WTC11 (cell line): ENCODE measurements at regions not wholly inside any gene's neighbourhood (a gene's known extent, or its start where the extent isn't known, plus 50 kb on each side); places are given as distances from the start of the nearest gene placed in this dataset.

Experiments
- ATAC-seq: fragments of 200-7000 bp; cut with Tn5 transposase; 2 replicates; pipeline ENCODE4 v1.10.0; 2021; ENCODE audit warnings: mild to moderate bottlenecking, moderate library complexity
- CTCF ChIA-PET: fragments of 300-600 bp; sonication (Branson Sonifier 250); formaldehyde crosslinking; loops from one replicate; lab custom pipeline; 2021; ENCODE audit warnings: antibody characterized with exemption; lab: Charles Lee
- POLR2A ChIA-PET: fragments of 350-600 bp; sonication (Branson Sonifier 250); formaldehyde crosslinking; loops from one replicate; lab custom pipeline; 2021; ENCODE audit warnings: antibody characterized with exemption; lab: Charles Lee
- DNase-seq: peaks from one replicate; pipeline ENCODE4 v3.0.0; 2021; ENCODE audit warnings: low spot score
- H3K27ac Mint-ChIP-seq: 2 replicates; pipeline ENCODE4 v1.8.0; 2021; ENCODE audit warnings: mixed read lengths
- H3K27me3 Mint-ChIP-seq: 2 replicates; pipeline ENCODE4 v1.8.0; 2021; ENCODE audit warnings: low read depth, mild to moderate bottlenecking, moderate library complexity, mixed read lengths
- H3K36me3 Mint-ChIP-seq: 2 replicates; pipeline ENCODE4 v1.8.0; 2021; ENCODE audit warnings: mixed read lengths
- H3K4me1 Mint-ChIP-seq: 2 replicates; pipeline ENCODE4 v1.8.0; 2022; ENCODE audit warnings: mixed read lengths
- H3K4me3 Mint-ChIP-seq: 2 replicates; pipeline ENCODE4 v1.8.0; 2021; ENCODE audit warnings: mild to moderate bottlenecking, moderate library complexity, mixed read lengths
- H3K9me3 Mint-ChIP-seq: 2 replicates; pipeline ENCODE4 v1.8.0; 2021; ENCODE audit warnings: mixed read lengths
- GABPB1 ChIP-seq: sonication (generic); formaldehyde crosslinking; IDR thresholded peaks from 2 replicates; pipeline ENCODE4 v1.8.1; 2023; ENCODE audit warnings: mild to moderate bottlenecking, missing genetic modification reagents
- GTF2I ChIP-seq: fragments of 250-450 bp; sonication (Bioruptor Pico); conservative IDR thresholded peaks from 2 replicates; pipeline ENCODE4 v1.4.0; 2021; ENCODE audit warnings: mild to moderate bottlenecking
- JAZF1 ChIP-seq: fragments of 250-450 bp; sonication (Bioruptor Pico); IDR thresholded peaks from 2 replicates; pipeline ENCODE4 v1.9.0; 2021; ENCODE audit warnings: moderate library complexity, mild to moderate bottlenecking, inconsistent platforms
- KAT7 ChIP-seq: sonication (generic); formaldehyde crosslinking; IDR thresholded peaks from 2 replicates; pipeline ENCODE4 v1.8.1; 2023; ENCODE audit warnings: missing genetic modification reagents, mild to moderate bottlenecking, borderline replicate concordance
- NFATC4 ChIP-seq: fragments of 250-450 bp; sonication (Bioruptor Pico); IDR thresholded peaks from 2 replicates; pipeline ENCODE4 v1.9.0; 2021; ENCODE audit warnings: mild to moderate bottlenecking
- NR1H2 ChIP-seq: sonication (generic); formaldehyde crosslinking; IDR thresholded peaks from 2 replicates; pipeline ENCODE4 v1.9.0; 2021; ENCODE audit warnings: mild to moderate bottlenecking, moderate library complexity, missing genetic modification reagents
- RELA ChIP-seq: sonication (generic); formaldehyde crosslinking; IDR thresholded peaks from 2 replicates; pipeline ENCODE4 v1.8.1; 2022; ENCODE audit warnings: missing genetic modification reagents, mild to moderate bottlenecking, borderline replicate concordance
- RORB ChIP-seq: fragments of 250-450 bp; sonication (Bioruptor Pico); IDR thresholded peaks from 2 replicates; pipeline ENCODE4 v1.9.0; 2021; ENCODE audit warnings: mild to moderate bottlenecking
- SMAD4 ChIP-seq: sonication (generic); formaldehyde crosslinking; IDR thresholded peaks from 2 replicates; pipeline ENCODE4 v1.8.0; 2022; ENCODE audit warnings: mild to moderate bottlenecking, missing genetic modification reagents
- TEAD4 ChIP-seq: sonication (generic); formaldehyde crosslinking; IDR thresholded peaks from 2 replicates; pipeline ENCODE4 v1.8.0; 2022; ENCODE audit warnings: mild to moderate bottlenecking, missing genetic modification reagents
- TP53 ChIP-seq: sonication (generic); formaldehyde crosslinking; IDR thresholded peaks from 2 replicates; pipeline ENCODE4 v1.8.1; 2023; ENCODE audit warnings: mild to moderate bottlenecking, missing genetic modification reagents
- ZNF138 ChIP-seq: sonication (generic); formaldehyde crosslinking; conservative IDR thresholded peaks from 2 replicates; pipeline ENCODE4 v1.8.1; 2022; ENCODE audit warnings: mild to moderate bottlenecking, moderate library complexity, missing genetic modification reagents
- ZNF219 ChIP-seq: sonication (generic); formaldehyde crosslinking; IDR thresholded peaks from 2 replicates; pipeline ENCODE4 v1.8.0; 2023; ENCODE audit warnings: missing genetic modification reagents, mild to moderate bottlenecking, borderline replicate concordance
- ZNF671 ChIP-seq: fragments of 250-450 bp; sonication (Bioruptor Pico); IDR thresholded peaks from 2 replicates; pipeline ENCODE4 v1.8.0; 2021; ENCODE audit warnings: mild to moderate bottlenecking
- TF ChIP-seq, protein P1 (sequence below): sonication (generic); formaldehyde crosslinking; IDR thresholded peaks from 2 replicates; pipeline ENCODE4 v1.8.1; 2022; ENCODE audit warnings: mild to moderate bottlenecking, missing genetic modification reagents, moderate library complexity, borderline replicate concordance
- TF ChIP-seq, protein P2 (sequence below): fragments of 250-450 bp; sonication (Bioruptor Pico); IDR thresholded peaks from 2 replicates; pipeline ENCODE4 v1.9.0; 2021; ENCODE audit warnings: mild to moderate bottlenecking
- TF ChIP-seq, protein P3 (sequence below): sonication (generic); formaldehyde crosslinking; IDR thresholded peaks from 2 replicates; pipeline ENCODE4 v1.8.1; 2022; ENCODE audit warnings: low read depth, missing genetic modification reagents, borderline replicate concordance
- TF ChIP-seq, protein P4 (sequence below): sonication (generic); formaldehyde crosslinking; IDR thresholded peaks from 2 replicates; pipeline ENCODE4 v1.8.1; 2023; ENCODE audit warnings: mild to moderate bottlenecking, missing genetic modification reagents
- TF ChIP-seq, protein P5 (sequence below): sonication (generic); formaldehyde crosslinking; IDR thresholded peaks from 2 replicates; pipeline ENCODE4 v1.8.1; 2022; ENCODE audit warnings: missing genetic modification reagents, borderline replicate concordance
- TF ChIP-seq, protein P6 (sequence below): sonication (generic); formaldehyde crosslinking; conservative IDR thresholded peaks from 2 replicates; pipeline ENCODE4 v1.8.1; 2023; ENCODE audit warnings: mild to moderate bottlenecking, low read depth, missing genetic modification reagents, moderate library complexity
- TF ChIP-seq, protein P7 (sequence below): sonication (generic); formaldehyde crosslinking; conservative IDR thresholded peaks from 2 replicates; pipeline ENCODE4 v1.8.1; 2022; ENCODE audit warnings: mild to moderate bottlenecking, missing genetic modification reagents
- TF ChIP-seq, protein P8 (sequence below): sonication (generic); formaldehyde crosslinking; IDR thresholded peaks from 2 replicates; pipeline ENCODE4 v1.8.1; 2022; ENCODE audit warnings: mild to moderate bottlenecking, moderate library complexity, missing genetic modification reagents

DNA sequence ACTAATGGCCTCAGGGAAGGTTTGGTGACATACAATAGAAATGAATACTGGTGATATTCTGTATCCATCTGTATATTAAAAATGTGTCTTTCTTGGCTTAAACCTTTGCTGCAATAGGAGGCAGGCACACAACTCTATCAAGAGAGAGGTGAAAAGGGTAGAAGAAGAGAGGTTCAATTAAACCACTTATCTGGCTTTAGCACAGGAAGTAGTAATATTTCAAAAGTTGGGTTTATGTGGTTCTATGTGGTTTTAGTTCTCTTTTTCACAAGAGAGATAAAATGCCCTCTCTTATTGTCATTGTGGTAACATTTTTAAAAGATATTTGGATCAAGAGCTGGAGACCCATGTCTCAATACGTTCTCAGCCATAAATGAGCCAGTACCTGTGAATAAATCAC is 146.2 kb upstream of the FNDC3A start:
- Mint-ChIP-seq H3K27ac (no peak overlapping the region), H3K4me1 (peaks cover 20% of the 10 kb centered on the region), H3K4me3 (no peak overlapping the region), H3K27me3 (peaks cover 4% of the 10 kb centered on the region; the same call in 1 of the 2 replicates), H3K9me3 (peaks cover 43% of the 10 kb centered on the region), H3K36me3 (peaks cover 24% of the 10 kb centered on the region)
- ChIA-PET POLR2A (no interaction called here), CTCF (interaction anchor here (1.2 kb wide), 1 partner anchor 45 kb away, joined by 3 read pairs; no protein-coding TSS in a partner anchor)
- TF ChIP-seq, protein P1, sequence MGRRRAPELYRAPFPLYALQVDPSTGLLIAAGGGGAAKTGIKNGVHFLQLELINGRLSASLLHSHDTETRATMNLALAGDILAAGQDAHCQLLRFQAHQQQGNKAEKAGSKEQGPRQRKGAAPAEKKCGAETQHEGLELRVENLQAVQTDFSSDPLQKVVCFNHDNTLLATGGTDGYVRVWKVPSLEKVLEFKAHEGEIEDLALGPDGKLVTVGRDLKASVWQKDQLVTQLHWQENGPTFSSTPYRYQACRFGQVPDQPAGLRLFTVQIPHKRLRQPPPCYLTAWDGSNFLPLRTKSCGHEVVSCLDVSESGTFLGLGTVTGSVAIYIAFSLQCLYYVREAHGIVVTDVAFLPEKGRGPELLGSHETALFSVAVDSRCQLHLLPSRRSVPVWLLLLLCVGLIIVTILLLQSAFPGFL, result no peak
- TF ChIP-seq, protein P2, sequence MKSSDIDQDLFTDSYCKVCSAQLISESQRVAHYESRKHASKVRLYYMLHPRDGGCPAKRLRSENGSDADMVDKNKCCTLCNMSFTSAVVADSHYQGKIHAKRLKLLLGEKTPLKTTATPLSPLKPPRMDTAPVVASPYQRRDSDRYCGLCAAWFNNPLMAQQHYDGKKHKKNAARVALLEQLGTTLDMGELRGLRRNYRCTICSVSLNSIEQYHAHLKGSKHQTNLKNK, result no peak
- TF ChIP-seq GTF2I (CRISPR knock-in tag) (no peak), JAZF1 (no peak), TP53 (CRISPR knock-in tag) (no peak), SMAD4 (no peak), RELA (CRISPR knock-in tag) (no peak)
- TF ChIP-seq, protein P3, sequence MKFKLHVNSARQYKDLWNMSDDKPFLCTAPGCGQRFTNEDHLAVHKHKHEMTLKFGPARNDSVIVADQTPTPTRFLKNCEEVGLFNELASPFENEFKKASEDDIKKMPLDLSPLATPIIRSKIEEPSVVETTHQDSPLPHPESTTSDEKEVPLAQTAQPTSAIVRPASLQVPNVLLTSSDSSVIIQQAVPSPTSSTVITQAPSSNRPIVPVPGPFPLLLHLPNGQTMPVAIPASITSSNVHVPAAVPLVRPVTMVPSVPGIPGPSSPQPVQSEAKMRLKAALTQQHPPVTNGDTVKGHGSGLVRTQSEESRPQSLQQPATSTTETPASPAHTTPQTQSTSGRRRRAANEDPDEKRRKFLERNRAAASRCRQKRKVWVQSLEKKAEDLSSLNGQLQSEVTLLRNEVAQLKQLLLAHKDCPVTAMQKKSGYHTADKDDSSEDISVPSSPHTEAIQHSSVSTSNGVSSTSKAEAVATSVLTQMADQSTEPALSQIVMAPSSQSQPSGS (CRISPR knock-in tag), result no peak
- no peak for DNase-seq
- no peak for ATAC-seq

DNA sequence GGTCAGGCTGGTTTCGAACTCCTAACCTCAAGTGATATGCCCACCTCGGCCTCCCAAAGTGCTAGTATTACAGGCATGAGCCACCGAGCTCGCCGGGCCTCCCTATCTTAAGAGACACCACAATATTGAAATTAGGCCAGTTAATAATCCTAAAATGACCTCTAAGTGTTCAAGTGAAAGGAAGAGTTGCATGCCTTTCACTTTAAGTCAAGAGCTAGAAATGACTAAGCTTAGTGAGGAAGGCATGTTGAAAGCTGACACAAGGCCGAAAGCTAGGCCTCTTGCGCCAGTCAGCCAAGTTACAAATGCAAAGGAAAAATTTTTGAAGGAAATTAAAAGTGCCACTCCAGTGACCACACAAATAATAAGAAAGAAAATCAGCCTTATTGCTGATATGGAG is 144.5 kb upstream of the FNDC3A start:
- DNase-seq (no peak), ATAC-seq (no peak)
- TF ChIP-seq, protein P4, sequence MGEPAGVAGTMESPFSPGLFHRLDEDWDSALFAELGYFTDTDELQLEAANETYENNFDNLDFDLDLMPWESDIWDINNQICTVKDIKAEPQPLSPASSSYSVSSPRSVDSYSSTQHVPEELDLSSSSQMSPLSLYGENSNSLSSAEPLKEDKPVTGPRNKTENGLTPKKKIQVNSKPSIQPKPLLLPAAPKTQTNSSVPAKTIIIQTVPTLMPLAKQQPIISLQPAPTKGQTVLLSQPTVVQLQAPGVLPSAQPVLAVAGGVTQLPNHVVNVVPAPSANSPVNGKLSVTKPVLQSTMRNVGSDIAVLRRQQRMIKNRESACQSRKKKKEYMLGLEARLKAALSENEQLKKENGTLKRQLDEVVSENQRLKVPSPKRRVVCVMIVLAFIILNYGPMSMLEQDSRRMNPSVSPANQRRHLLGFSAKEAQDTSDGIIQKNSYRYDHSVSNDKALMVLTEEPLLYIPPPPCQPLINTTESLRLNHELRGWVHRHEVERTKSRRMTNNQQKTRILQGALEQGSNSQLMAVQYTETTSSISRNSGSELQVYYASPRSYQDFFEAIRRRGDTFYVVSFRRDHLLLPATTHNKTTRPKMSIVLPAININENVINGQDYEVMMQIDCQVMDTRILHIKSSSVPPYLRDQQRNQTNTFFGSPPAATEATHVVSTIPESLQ (CRISPR knock-in tag), result no peak
- TF ChIP-seq GTF2I (CRISPR knock-in tag) (no peak), TEAD4 (CRISPR knock-in tag) (no peak), NFATC4 (CRISPR knock-in tag) (no peak), ZNF138 (CRISPR knock-in tag) (no peak), GABPB1 (no peak)
- TF ChIP-seq, protein P5, sequence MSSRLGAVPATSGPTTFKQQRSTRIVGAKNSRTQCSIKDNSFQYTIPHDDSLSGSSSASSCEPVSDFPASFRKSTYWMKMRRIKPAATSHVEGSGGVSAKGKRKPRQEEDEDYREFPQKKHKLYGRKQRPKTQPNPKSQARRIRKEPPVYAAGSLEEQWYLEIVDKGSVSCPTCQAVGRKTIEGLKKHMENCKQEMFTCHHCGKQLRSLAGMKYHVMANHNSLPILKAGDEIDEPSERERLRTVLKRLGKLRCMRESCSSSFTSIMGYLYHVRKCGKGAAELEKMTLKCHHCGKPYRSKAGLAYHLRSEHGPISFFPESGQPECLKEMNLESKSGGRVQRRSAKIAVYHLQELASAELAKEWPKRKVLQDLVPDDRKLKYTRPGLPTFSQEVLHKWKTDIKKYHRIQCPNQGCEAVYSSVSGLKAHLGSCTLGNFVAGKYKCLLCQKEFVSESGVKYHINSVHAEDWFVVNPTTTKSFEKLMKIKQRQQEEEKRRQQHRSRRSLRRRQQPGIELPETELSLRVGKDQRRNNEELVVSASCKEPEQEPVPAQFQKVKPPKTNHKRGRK (CRISPR knock-in tag), result no peak
- Mint-ChIP-seq H3K4me1 (peaks cover 20% of the 10 kb centered on the region), H3K9me3 (peaks cover 53% of the 10 kb centered on the region), H3K27ac (no peak overlapping the region), H3K36me3 (peaks cover 26% of the 10 kb centered on the region), H3K27me3 (peaks cover 4% of the 10 kb centered on the region; the same call in 1 of the 2 replicates), H3K4me3 (no peak overlapping the region)
- CTCF ChIA-PET, result no interaction called here
- POLR2A ChIA-PET, result interaction anchor here (0.6 kb wide), 1 partner anchor 12 kb away, joined by 3 read pairs; no protein-coding TSS in a partner anchor

DNA sequence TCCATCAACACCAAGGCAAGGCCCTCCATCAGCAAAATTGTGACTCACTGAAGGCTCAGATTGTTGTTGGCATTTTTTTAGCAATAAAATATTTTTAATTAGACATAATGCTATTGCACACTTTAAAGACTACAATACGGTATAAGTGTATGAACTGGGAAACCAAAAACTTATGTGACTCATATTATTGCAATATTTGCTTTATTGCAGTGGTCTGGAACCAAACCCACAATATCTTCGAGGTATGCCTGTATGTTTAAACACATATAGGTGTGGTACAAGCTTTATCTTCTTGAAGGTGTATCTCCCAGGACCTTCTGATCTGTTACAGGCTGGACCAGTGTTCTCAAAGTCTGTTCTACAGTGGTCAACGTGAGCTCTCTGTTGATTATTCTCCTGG is 142.3 kb upstream of the FNDC3A start:
- Mint-ChIP-seq H3K27me3 (no peaks in the 10 kb centered on the region), H3K4me1 (peaks cover 18% of the 10 kb centered on the region), H3K9me3 (peaks cover 36% of the 10 kb centered on the region), H3K4me3 (no peak overlapping the region), H3K36me3 (peaks cover 9% of the 10 kb centered on the region), H3K27ac (no peak overlapping the region)
- DNase-seq, result no peak
- ATAC-seq, result no peak
- CTCF ChIA-PET, result no interaction called here
- POLR2A ChIA-PET, result no interaction called here
- TF ChIP-seq, protein P6, sequence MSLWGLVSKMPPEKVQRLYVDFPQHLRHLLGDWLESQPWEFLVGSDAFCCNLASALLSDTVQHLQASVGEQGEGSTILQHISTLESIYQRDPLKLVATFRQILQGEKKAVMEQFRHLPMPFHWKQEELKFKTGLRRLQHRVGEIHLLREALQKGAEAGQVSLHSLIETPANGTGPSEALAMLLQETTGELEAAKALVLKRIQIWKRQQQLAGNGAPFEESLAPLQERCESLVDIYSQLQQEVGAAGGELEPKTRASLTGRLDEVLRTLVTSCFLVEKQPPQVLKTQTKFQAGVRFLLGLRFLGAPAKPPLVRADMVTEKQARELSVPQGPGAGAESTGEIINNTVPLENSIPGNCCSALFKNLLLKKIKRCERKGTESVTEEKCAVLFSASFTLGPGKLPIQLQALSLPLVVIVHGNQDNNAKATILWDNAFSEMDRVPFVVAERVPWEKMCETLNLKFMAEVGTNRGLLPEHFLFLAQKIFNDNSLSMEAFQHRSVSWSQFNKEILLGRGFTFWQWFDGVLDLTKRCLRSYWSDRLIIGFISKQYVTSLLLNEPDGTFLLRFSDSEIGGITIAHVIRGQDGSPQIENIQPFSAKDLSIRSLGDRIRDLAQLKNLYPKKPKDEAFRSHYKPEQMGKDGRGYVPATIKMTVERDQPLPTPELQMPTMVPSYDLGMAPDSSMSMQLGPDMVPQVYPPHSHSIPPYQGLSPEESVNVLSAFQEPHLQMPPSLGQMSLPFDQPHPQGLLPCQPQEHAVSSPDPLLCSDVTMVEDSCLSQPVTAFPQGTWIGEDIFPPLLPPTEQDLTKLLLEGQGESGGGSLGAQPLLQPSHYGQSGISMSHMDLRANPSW (CRISPR knock-in tag), result no peak
- TF ChIP-seq KAT7 (no peak), RELA (CRISPR knock-in tag) (no peak), ZNF219 (no peak), ZNF671 (CRISPR knock-in tag) (no peak), NR1H2 (CRISPR knock-in tag) (no peak), RORB (CRISPR knock-in tag) (no peak)
- TF ChIP-seq, protein P7, sequence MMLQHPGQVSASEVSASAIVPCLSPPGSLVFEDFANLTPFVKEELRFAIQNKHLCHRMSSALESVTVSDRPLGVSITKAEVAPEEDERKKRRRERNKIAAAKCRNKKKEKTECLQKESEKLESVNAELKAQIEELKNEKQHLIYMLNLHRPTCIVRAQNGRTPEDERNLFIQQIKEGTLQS (CRISPR knock-in tag), result no peak
- TF ChIP-seq, protein P8, sequence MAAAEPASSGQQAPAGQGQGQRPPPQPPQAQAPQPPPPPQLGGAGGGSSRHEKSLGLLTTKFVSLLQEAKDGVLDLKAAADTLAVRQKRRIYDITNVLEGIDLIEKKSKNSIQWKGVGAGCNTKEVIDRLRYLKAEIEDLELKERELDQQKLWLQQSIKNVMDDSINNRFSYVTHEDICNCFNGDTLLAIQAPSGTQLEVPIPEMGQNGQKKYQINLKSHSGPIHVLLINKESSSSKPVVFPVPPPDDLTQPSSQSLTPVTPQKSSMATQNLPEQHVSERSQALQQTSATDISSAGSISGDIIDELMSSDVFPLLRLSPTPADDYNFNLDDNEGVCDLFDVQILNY (CRISPR knock-in tag), result no peak
